DOHH2 (cell line): ENCODE measurements at regions not wholly inside any gene's neighbourhood (a gene's known extent, or its start where the extent isn't known, plus 50 kb on each side); places are given as distances from the start of the nearest gene placed in this dataset.
"Not testable (repeated sequence)": the region's sequence is repeated elsewhere in the genome, so short reads cannot be mapped to it uniquely, and the experiment has no call there.

Experiments
- H3F3A ChIP-seq: fragments of 200-600 bp; sonication (generic), shearing (Covaris generic); 2 replicates; pipeline ENCODE4 v1.6.0; 2016; ENCODE audit warnings: antibody characterized with exemption, mild to moderate bottlenecking; ENCODE audit not compliant: control insufficient read depth, insufficient read depth
- H3K27ac ChIP-seq: fragments of 200-600 bp; sonication (generic); 2 replicates; pipeline ENCODE4 v1.5.1; 2014; ENCODE audit warnings: low read depth, mild to moderate bottlenecking, low read length, moderate library complexity
- H3K27me3 ChIP-seq: fragments of 200-600 bp; sonication (generic); 2 replicates; pipeline ENCODE4 v1.6.1; 2014; ENCODE audit warnings: mild to moderate bottlenecking, low read length, mixed read lengths; ENCODE audit not compliant: control insufficient read depth
- H3K36me3 ChIP-seq: fragments of 200-600 bp; sonication (generic); 2 replicates; pipeline ENCODE4 v1.6.1; 2014; ENCODE audit warnings: mild to moderate bottlenecking, low read length, moderate library complexity, mixed read lengths; ENCODE audit not compliant: control insufficient read depth
- H3K4me1 ChIP-seq: fragments of 200-600 bp; sonication (generic); 2 replicates; pipeline ENCODE4 v1.6.1; 2014; ENCODE audit warnings: mild to moderate bottlenecking, low read length, mixed read lengths; ENCODE audit not compliant: control insufficient read depth
- H3K4me2 ChIP-seq: fragments of 200-600 bp; sonication (generic); 2 replicates; pipeline ENCODE4 v1.6.0; 2014; ENCODE audit warnings: mild to moderate bottlenecking, low read length, moderate library complexity
- H3K4me3 ChIP-seq: fragments of 200-600 bp; sonication (generic); 2 replicates; pipeline ENCODE4 v1.5.1; 2014; ENCODE audit warnings: mild to moderate bottlenecking, low read length, mixed read lengths
- H3K79me2 ChIP-seq: fragments of 200-600 bp; sonication (generic); 2 replicates; pipeline ENCODE4 v1.6.1; 2014; ENCODE audit warnings: mild to moderate bottlenecking, low read length, mixed read lengths; ENCODE audit not compliant: control insufficient read depth
- H3K9me2 ChIP-seq: fragments of 200-600 bp; sonication (generic); replicated peaks from 2 replicates; pipeline ENCODE4 v1.6.1; 2014; ENCODE audit warnings: mild to moderate bottlenecking, low read length, mixed read lengths; ENCODE audit not compliant: control insufficient read depth
- H3K9me3 ChIP-seq: fragments of 200-600 bp; sonication (generic); 2 replicates; pipeline ENCODE4 v1.6.1; 2014; ENCODE audit warnings: antibody characterized with exemption, low read length, mixed read lengths; ENCODE audit not compliant: control insufficient read depth, insufficient read depth
- H4K20me1 ChIP-seq: fragments of 200-600 bp; sonication (generic); 2 replicates; pipeline ENCODE4 v1.6.0; 2014; ENCODE audit warnings: low read depth, mild to moderate bottlenecking, antibody characterized with exemption, low read length, moderate library complexity; ENCODE audit not compliant: control insufficient read depth, insufficient read depth
- EZH2phosphoT487 ChIP-seq: fragments of 200-600 bp; sonication (generic); IDR thresholded peaks from 2 replicates; pipeline ENCODE4 v1.6.1; 2017; ENCODE audit warnings: borderline replicate concordance, mild to moderate bottlenecking, antibody characterized with exemption, low read length, moderate library complexity, mixed read lengths
- TF ChIP-seq, protein P1 (sequence below): fragments of 200-600 bp; sonication (generic); IDR thresholded peaks from one replicate; pipeline ENCODE4 v1.5.1; 2014; ENCODE audit warnings: antibody characterized with exemption, mild to moderate bottlenecking, low read depth, low read length; ENCODE audit not compliant: poor library complexity, severe bottlenecking

GRCh38 chr7:81460250-81461045, 309.4 kb downstream of the HGF start:
- Histone ChIP-seq H3K27ac (no peak overlapping the region), H3K27me3 (no peaks in the 10 kb centered on the region), H3K9me2 (no peaks in the 10 kb centered on the region), H3K4me3 (no peak overlapping the region), H3K9me3 (no peaks in the 10 kb centered on the region), H3F3A (no peaks in the 10 kb centered on the region), H3K4me1 (peaks cover 10% of the 10 kb centered on the region), H4K20me1 (no peaks in the 10 kb centered on the region), H3K36me3 (no peaks in the 10 kb centered on the region), H3K4me2 (0 out of 2 replicates have a peak overlapping the region, but pooled peaks have one; percentile 0), H3K79me2 (no peaks in the 10 kb centered on the region)
- TF ChIP-seq, protein P1, sequence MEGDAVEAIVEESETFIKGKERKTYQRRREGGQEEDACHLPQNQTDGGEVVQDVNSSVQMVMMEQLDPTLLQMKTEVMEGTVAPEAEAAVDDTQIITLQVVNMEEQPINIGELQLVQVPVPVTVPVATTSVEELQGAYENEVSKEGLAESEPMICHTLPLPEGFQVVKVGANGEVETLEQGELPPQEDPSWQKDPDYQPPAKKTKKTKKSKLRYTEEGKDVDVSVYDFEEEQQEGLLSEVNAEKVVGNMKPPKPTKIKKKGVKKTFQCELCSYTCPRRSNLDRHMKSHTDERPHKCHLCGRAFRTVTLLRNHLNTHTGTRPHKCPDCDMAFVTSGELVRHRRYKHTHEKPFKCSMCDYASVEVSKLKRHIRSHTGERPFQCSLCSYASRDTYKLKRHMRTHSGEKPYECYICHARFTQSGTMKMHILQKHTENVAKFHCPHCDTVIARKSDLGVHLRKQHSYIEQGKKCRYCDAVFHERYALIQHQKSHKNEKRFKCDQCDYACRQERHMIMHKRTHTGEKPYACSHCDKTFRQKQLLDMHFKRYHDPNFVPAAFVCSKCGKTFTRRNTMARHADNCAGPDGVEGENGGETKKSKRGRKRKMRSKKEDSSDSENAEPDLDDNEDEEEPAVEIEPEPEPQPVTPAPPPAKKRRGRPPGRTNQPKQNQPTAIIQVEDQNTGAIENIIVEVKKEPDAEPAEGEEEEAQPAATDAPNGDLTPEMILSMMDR, result no peak
- TF ChIP-seq EZH2phosphoT487, result no peak

- Histone ChIP-seq H3K27ac (no peak overlapping the region), H3K36me3 (no peaks in the 10 kb centered on the region), H3K79me2 (no peaks in the 10 kb centered on the region), H4K20me1 (no peaks in the 10 kb centered on the region), H3K4me1 (peaks cover 10% of the 10 kb centered on the region), H3K27me3 (no peaks in the 10 kb centered on the region), H3K9me3 (no peaks in the 10 kb centered on the region), H3K4me2 (no peak overlapping the region), H3K9me2 (no peaks in the 10 kb centered on the region), H3F3A (no peaks in the 10 kb centered on the region), H3K4me3 (no peak overlapping the region)
- no peak for TF ChIP-seq EZH2phosphoT487
- TF ChIP-seq, protein P1, result no peak
These were observed 310.4 kb downstream of the HGF start for GRCh38 chr7:81459485-81459884.

GRCh38 chr7:81457852-81458522, 311.9 kb downstream of the HGF start:
- H3K79me2 ChIP-seq, result no peaks in the 10 kb centered on the region
- no peak overlapping the region for H3K4me3 ChIP-seq
- H4K20me1 ChIP-seq, result no peaks in the 10 kb centered on the region
- no peaks in the 10 kb centered on the region for H3F3A ChIP-seq
- no peak overlapping the region for H3K4me2 ChIP-seq
- H3K4me1 ChIP-seq, result peaks cover 10% of the 10 kb centered on the region
- no peak overlapping the region for H3K27ac ChIP-seq
- no peaks in the 10 kb centered on the region for H3K9me3 ChIP-seq
- TF ChIP-seq, protein P1, result no peak
- TF ChIP-seq EZH2phosphoT487, result no peak
- no peaks in the 10 kb centered on the region for H3K36me3 ChIP-seq
- H3K27me3 ChIP-seq, result no peaks in the 10 kb centered on the region
- H3K9me2 ChIP-seq, result no peaks in the 10 kb centered on the region

- not testable (repeated sequence) for H3K9me3 ChIP-seq, H3K36me3 ChIP-seq, H3K4me2 ChIP-seq, H3K27me3 ChIP-seq, H4K20me1 ChIP-seq, H3K27ac ChIP-seq, H3K4me1 ChIP-seq, H3K9me2 ChIP-seq, H3K4me3 ChIP-seq, H3F3A ChIP-seq, H3K79me2 ChIP-seq
These were observed 316.1 kb downstream of the HGF start for GRCh38 chr7:81453770-81454169.
